ENCODE measurements at regions not wholly inside any gene's neighbourhood (a gene's known extent, or its start where the extent isn't known, plus 50 kb on each side); places are given as distances from the start of the nearest gene placed in this dataset.

- TF ChIP-seq EZH2 (IDR thresholded peaks at IDR 0.05; ENCODE audit: borderline replicate concordance) (no peak), CTCF (IDR thresholded peaks at IDR 0.05; ENCODE audit: poor library complexity) (no peak)
These were observed 75.3 kb upstream of the PALMD start for GRCh38 chr1:99570486-99571089.
